ENCODE measurements at regions not wholly inside any gene's neighbourhood (a gene's known extent, or its start where the extent isn't known, plus 50 kb on each side); places are given as distances from the start of the nearest gene placed in this dataset.

DNA sequence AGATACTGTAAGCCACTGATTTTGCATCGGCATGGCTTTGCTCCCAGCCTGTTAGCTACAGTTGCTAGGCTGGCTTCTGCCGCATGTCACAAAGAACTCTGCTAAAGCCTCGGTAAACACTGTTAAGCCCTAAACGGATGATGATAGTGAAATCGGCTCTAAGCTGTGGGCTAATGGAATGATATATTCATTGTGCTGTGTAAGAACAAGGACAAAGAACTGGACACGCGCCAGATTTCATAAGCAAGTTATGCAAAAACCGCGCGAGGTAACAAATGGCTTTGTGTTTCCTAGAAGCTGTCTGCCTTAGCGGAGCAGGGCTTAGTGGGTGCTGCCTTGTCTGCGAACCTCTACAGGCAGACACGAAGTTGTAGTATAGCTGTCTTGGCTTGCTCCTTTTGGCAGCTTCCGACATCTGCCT lies 331.3 kb upstream of the COBL start:
- H3K4me1 ChIP-seq: no peaks in the 10 kb centered on the region
- TF ChIP-seq, protein P1, sequence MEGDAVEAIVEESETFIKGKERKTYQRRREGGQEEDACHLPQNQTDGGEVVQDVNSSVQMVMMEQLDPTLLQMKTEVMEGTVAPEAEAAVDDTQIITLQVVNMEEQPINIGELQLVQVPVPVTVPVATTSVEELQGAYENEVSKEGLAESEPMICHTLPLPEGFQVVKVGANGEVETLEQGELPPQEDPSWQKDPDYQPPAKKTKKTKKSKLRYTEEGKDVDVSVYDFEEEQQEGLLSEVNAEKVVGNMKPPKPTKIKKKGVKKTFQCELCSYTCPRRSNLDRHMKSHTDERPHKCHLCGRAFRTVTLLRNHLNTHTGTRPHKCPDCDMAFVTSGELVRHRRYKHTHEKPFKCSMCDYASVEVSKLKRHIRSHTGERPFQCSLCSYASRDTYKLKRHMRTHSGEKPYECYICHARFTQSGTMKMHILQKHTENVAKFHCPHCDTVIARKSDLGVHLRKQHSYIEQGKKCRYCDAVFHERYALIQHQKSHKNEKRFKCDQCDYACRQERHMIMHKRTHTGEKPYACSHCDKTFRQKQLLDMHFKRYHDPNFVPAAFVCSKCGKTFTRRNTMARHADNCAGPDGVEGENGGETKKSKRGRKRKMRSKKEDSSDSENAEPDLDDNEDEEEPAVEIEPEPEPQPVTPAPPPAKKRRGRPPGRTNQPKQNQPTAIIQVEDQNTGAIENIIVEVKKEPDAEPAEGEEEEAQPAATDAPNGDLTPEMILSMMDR (IDR thresholded peaks at IDR 0.05; ENCODE audit: low read depth, low read length): no peak
- peak; percentile 33 for DNase-seq
- H3K9me3 ChIP-seq: no peaks in the 10 kb centered on the region
- no peaks in the 10 kb centered on the region for H3K36me3 ChIP-seq
- peak overlapping the region; percentile 48 for H3K4me3 ChIP-seq (ENCODE audit: low read depth, low read length)
- H3K27me3 ChIP-seq: no peaks in the 10 kb centered on the region

DNA sequence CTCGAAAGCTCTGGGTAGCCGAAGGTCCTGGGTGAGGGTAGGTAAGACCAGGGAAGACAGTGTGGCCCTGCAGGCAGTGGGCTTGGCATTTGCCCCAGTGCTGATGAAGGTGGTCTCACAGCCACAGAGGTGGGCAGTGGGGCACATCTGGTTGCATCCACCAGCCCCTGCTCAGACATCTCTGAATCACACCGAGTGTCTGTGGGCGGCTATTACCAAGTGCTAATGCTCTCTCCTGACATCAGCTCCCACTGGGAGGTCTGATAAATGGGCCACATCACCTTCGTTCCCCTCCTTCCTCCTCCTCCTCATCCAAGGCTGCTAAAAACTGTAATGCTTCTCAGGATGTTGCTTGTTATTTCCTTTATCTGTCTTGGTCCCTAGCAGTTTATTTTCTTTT lies 330.9 kb upstream of the COBL start:
- TF ChIP-seq, protein P1 (IDR thresholded peaks at IDR 0.05; ENCODE audit: low read depth, low read length): no peak
- peak overlapping the region; percentile 48 for H3K4me3 ChIP-seq (ENCODE audit: low read depth, low read length)
- no peaks in the 10 kb centered on the region for H3K9me3 ChIP-seq
- DNase-seq: no peak
- H3K27me3 ChIP-seq: no peaks in the 10 kb centered on the region
- no peaks in the 10 kb centered on the region for H3K36me3 ChIP-seq
- H3K4me1 ChIP-seq: no peaks in the 10 kb centered on the region

DNA sequence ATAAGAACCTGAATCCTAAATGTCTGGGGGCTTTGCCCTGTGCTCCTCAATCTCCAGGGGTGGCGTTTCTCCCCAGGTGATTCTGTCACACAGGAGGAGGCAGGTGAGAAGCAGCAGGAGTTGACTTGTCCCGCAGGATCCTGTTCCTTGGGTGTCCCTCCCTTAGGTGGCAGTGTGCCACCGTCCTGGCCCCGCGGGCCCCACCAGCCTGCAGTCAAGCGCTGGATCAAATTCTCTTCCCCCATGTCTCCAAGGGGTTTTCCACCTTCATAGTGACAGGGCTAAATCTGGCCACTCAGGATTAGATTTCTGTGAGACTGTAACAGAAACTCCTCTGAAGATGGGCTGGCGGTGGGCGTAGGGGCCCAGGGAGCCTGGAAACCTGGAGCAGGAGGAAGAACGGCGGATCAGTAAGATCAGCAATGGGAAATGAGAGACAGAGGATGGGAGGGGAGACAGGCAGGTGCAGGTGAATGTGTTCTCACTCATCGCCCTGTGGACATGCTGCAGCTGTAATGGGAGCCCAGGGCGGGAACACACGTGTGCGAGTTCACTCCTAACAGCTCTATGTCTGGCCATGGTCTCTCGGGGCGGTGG lies 329.2 kb upstream of the COBL start:
- Histone ChIP-seq H3K36me3 (no peaks in the 10 kb centered on the region), H3K9me3 (no peaks in the 10 kb centered on the region; the same call in 1 of the 2 replicates), H3K27me3 (no peaks in the 10 kb centered on the region), H3K4me3 (ENCODE audit: low read depth, low read length) (no peak overlapping the region), H3K4me1 (no peaks in the 10 kb centered on the region)
- DNase-seq: no peak
- TF ChIP-seq, protein P1 (IDR thresholded peaks at IDR 0.05; ENCODE audit: low read depth, low read length): no peak

DNA sequence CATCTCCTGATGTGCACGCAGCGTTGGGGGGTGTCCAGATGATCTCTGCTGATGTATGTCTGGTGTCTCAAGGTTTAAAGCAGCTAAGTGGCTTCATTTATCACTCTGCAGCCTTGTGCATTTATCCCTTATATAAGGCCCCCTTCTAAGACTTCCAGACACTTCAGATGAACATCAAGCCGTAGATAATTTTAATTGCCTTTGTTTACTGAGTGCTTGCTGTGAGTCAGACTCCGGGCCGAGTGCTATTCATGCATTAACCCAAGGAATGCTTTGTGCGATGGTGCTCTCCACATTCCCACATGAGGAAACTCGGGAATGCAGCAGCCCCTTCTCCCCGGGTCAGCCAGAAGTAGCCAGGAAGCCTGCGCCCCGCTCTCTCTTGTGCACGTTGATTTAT lies 328.6 kb upstream of the COBL start:
- no peaks in the 10 kb centered on the region for H3K4me1 ChIP-seq
- H3K36me3 ChIP-seq: no peaks in the 10 kb centered on the region
- H3K4me3 ChIP-seq (ENCODE audit: low read depth, low read length): no peak overlapping the region
- DNase-seq: no peak
- TF ChIP-seq, protein P1 (IDR thresholded peaks at IDR 0.05; ENCODE audit: low read depth, low read length): no peak
- H3K27me3 ChIP-seq: no peaks in the 10 kb centered on the region
- no peaks in the 10 kb centered on the region; the same call in 1 of the 2 replicates for H3K9me3 ChIP-seq

DNA sequence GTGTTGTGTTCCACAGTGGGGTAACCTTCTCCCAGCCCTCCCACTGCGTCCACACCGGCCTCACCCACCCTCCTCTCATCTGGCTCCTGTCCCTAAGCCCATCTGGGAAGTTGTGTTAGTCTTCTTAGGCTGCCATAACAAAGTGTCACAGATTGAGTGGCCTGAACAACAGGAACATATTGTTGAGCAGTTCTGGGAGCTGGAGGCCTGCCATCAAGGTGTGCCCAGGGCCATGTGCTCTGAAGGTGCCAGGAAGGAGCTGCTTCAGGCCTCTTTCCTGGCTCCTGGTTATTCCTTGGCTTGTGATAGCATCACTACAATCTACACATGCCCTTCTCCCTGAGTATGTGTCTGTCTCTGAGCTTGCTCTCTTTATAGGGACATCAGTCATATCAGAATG lies 327.6 kb upstream of the COBL start:
- TF ChIP-seq, protein P1 (IDR thresholded peaks at IDR 0.05; ENCODE audit: low read depth, low read length): no peak
- H3K36me3 ChIP-seq: no peaks in the 10 kb centered on the region

DNA sequence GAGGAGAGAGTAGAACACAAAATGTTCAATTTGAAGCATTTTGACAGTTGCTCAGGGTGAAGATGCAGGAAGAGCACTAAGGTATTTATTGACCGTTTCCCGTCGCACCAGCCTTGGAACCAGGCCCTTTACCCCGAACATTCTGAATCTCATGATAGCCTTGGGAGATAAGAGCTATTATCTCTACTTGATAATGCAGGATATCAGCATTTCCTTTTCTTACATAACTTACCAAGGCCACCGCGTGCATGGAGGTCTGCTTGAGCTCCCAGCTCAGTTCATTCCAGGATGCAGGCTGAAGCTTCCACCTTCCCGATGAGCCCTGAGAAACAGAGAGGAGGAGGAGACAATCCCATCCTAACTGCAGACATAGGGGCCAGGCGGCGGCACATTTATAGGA lies 324.2 kb upstream of the COBL start:
- DNase-seq: no peak
- Histone ChIP-seq H3K27me3 (no peaks in the 10 kb centered on the region), H3K4me3 (ENCODE audit: low read depth, low read length) (no peak overlapping the region), H3K9me3 (no peaks in the 10 kb centered on the region; the same call in 1 of the 2 replicates), H3K4me1 (no peaks in the 10 kb centered on the region), H3K36me3 (no peaks in the 10 kb centered on the region)
- TF ChIP-seq, protein P1 (IDR thresholded peaks at IDR 0.05; ENCODE audit: low read depth, low read length): no peak

More for the DNA sequence above, 327.6 kb upstream of the COBL start:
- no peaks in the 10 kb centered on the region for H3K27me3 ChIP-seq
- H3K4me3 ChIP-seq (ENCODE audit: low read depth, low read length): no peak overlapping the region
- H3K4me1 ChIP-seq: no peaks in the 10 kb centered on the region
- H3K9me3 ChIP-seq: no peaks in the 10 kb centered on the region; the same call in 1 of the 2 replicates
- no peak for DNase-seq

All from BE2C (cell line).